Right lung (tissue), 2 donors: ENCODE measurements at regions not wholly inside any gene's neighbourhood (a gene's known extent, or its start where the extent isn't known, plus 50 kb on each side); places are given as distances from the start of the nearest gene placed in this dataset.
"Not testable (repeated sequence)": the region's sequence is repeated elsewhere in the genome, so short reads cannot be mapped to it uniquely, and the experiment has no call there.

Source experiments
- DNase-seq, 2 donors: peaks; one replicate each; pipeline ENCODE4 v3.0.0-alpha.2; 2013

DNA sequence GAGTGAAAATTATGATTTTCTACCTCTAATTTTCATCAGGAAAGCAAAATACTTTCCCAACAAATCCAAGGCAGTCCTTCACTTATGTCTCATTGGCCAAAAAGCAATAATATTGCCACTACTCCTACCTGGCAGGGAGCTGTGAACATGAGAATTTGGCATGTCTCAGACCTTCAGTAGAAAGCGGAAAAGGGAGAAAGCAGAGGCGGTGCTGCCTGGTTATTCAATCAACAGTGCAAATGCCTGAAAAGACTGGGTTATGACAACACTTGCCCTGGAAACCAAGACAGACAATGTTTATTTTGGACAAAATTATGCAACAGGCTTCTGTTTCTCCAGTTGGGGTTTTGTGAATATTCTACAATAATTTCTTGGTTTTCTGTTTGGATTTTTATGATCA, 194.4 kb downstream of the TAF11L14 start:
- no peak for DNase-seq

DNA sequence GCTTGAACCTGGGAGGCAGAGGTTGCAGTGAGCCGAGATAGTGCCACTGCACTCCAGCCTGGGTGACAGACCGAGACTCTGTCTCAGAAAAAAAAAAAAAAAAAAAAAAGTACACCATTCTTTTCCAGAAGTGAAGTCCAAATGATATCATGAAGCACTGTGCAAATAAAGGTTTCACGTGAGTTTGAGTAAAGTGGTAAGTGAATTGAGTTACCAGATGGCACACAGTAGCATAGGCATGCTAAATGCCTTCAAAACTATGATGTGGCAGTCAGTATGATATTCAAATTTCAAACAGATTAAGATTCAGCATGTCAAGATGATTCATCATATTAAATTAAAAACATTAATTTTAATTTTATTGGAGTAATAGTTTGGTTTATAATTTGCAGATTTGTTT, 195.2 kb downstream of the TAF11L14 start:
- DNase-seq: no peak

DNA sequence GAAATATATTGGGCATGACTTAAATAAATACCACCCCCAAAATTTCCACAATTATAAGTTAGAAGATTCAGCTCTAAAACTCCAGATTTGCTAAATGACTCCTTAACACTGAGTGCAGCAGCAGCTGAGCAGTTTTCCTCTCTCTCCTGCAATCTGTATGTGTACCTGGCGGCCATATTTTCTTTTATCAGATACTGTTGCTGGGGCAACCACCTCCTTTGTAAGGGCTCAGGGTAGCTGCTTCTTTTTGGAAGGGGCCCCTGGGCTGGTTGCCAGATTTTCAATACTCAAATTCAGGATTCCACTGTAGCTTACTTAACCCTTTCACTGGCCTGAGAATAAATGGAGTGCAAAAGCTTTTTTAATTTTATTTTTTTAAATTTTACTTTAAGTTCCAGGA, 197.0 kb downstream of the TAF11L14 start:
- peak in 1 of 2 donors; percentile 4 for DNase-seq

DNA sequence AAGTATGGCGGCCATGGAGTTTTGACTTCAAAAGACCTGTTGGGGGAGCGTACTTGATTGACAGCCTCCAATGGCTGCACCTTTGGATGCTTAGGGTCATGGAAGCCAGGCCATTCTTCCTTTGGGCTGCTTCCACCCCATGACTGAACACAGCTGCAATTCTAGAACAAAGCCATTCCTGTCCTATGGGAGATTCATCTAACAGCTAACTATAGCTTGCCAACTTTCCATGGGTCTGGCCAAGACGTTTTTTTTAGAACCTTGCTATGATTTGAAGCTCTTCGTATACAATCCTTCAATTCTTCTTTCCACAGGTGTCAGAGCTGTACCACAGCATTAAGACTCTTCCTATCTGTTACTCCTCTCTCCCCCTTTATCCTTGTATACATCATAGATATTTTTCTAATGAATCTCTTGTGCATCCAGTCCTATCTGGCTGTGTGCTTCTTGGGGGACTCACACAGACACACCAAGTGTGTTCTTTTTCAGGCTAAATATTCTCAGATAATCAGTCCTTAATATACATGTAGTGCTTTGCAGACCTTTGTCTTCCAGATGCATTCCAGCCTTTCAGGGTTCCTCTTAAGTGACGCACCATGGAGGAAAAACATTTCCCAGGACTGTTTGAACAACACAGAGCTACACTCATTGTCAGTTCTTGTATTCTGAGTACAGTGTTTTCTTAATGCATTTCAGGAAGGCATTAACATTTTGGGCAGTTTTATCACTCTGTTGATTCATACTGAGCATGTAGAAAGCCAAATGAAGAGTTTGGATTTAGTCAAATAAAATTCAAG, 198.9 kb downstream of the TAF11L14 start:
- no peak for DNase-seq

DNA sequence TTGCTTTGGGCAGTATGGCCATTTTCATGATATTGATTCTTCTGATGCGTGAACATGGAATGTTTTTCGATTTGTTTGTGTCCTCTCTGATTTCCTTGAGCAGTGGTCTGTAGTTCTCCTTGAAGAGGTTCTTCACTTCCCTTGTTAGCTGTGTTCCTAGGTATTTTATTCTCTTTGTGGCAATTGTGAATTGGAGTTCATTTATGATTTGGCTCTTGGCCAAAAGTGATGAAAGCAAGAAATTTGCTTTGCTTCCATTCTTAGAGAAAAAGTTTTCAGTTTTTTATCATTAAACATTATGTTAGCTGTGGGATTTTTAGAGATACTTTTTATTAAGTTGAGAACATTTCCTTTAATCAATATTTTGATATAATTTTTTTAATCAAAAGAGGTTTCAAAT, 203.5 kb downstream of the TAF11L14 start:
- no peak for DNase-seq

DNA sequence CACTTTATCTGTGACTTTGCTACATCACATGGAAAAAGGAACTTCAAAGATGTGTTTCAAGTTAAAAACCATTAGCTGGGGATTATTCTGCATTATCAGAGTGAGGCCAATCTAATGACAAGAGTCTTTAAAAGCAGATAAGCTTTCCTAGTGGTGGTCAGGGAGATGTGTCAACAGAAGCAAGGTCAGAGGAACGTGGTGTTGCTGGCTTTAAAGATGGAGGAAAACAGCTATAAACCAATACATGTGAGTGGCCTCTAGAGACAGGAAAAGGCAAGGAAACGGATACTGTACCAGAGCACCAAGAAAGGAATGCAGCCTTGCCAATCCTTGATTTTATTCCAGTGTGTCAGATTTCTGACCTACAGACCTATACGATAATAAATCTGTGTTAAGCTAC, 204.2 kb downstream of the TAF11L14 start:
- no peak for DNase-seq

DNA sequence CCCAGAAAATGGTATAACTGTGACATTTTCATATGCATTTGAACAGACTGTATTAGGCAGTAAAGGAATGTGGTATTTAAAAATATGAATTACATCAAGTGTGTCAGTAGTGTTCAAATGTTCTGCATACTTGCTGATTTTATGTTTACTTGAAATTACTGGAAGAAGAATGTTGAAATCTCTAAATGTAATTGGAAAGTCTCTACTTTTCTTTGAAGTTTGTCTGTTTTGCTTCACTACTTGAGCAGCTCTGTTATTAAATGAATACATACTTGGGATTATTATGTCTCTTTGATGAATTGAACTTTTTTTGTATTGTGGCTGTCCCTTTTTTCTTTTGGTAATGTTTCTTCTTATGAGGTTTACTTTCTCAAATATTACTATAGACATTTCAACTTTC, 205.6 kb downstream of the TAF11L14 start:
- no peak for DNase-seq

DNA sequence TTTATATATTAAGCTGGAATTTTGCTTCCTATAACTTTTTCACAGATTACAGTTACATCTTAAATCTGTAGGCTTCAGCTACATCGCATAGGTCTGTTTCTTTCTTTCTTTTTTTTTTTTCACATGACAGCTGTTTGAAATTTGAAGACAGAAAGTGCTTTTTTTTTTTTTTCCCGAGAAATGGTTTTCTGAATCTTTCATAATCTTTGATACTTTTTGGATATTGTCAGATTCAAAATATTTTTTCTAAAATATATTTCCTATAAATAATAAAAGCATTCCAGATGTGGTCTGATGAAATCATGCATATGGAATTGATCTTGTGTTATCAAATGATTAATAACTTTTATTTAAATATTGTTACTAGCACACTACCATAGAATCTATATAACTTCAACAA, 212.2 kb downstream of the TAF11L14 start:
- no peak for DNase-seq

DNA sequence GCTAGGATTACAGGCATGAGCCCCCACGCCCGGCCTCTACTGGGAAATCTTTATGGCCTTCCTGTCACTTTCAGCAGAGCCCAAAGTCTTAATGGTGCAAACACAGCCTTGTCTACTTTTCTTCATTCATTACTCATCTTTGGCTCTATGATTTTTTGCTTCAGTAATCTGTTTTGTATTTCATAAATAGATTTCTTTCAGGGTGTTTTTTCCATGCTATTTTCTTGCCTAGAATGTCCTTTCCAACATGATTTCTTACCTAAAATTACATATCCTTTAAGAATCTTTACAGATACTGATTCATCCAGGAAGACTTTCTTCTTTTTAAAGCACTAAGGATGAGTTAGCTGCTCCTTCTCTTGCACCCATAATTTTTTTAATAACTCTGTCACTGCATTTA, 213.0 kb downstream of the TAF11L14 start:
- no peak for DNase-seq

DNA sequence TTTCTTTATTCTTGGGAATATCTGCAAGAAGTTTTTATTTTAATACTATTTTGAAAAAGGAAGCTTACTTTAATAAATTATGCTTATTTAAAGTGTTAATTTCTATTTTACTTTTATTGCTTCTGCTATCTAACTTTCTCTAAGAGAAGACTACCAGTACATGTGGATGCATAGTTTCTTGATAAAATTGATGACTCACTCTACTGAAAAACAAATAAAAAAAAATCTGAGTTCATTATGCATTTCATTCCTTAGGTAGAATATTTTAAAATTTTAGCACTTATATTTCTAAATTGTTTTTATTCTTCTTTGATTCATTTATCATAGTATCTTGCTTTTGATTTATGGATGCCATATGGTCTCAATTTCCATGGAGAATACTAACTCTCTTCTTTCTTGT, 217.9 kb downstream of the TAF11L14 start:
- no peak for DNase-seq

DNA sequence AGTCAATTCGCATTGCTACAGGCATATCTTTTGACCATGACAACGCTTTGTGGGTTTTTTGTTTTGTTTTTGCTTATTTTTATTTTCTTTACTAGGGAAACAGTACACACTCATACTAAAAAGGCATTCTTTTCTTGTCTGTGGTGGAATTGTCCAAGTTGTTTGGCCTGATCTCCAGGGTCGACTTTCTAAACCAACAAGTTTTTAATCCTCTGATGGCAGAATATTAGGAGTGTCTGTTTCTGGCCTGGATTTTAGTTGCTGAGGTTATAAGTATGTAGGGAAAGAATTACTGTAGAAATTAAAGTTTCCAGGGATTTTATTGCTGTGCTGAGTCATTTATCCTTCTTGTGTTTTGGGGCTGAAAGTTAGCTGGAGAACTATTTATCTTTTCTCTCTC, 218.5 kb downstream of the TAF11L14 start:
- DNase-seq: no peak

DNA sequence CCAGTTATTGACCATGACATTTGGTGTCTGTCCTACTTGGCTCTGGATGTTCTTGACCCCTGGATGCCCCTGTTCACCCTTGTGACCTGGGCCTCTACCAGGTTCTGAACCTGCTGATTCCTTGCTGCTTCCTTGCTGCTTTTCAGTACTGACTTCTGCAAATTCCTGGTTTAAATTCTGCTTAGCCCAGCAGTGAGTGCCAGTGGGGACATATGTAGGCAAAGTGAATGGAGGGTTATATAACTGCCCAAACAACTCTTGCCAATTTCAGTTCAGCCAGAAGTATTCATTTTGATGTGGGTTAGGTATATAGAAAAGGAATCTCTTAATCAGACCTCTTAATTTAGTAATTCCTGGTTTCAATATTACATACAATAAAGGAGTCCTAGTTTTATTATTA, 220.6 kb downstream of the TAF11L14 start:
- DNase-seq: no peak

DNA sequence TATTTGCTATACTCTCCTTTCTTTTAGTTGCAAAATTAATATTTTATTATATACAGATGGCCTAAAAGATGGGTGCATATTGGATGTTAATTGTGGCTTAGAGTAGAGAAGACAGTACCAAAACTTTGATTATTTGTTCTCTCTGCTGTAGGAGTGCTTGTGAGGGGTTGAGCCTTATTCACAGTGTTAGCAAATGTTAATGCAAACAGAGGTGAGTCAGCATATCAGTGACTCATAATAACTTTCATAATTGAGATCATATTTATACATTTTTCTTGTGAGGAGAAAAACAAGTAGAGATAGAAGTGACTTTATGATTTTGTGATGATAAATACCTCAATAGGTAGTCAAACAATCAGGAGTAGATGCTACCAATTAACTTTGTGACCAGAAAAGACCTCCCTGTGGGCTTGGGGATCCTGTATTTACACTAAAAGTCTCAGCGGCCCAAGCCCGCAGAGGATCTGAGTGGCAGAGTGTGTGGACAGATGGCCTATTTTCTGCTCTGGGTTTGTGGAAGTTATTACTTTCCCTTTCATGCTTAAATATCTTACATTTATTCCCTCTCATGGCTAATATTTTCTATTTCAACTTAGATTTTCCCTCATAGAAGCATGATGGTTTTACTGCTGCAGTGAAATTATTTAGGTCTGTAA, 226.5 kb downstream of the TAF11L14 start:
- DNase-seq: no peak

DNA sequence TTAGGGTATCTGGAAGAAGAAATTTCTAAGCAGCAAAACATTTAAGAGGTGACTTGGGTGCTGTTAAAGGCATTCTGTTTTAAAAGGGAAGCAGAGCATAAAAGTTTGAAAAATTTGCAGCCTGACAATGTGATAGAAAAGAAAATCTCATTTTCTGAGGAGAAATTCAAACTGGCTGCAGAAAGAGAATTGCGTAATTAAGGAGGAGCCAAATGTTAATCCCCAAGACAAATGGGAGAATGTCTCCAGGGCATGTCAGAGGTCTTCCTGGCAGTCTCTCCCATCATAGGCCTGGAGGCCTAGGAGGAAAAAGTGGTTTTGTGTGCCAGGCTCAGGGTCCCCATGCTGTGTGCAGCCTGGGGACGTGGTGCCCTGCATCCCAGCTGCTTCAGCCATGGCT, 230.6 kb downstream of the TAF11L14 start:
- not testable (repeated sequence) for DNase-seq

DNA sequence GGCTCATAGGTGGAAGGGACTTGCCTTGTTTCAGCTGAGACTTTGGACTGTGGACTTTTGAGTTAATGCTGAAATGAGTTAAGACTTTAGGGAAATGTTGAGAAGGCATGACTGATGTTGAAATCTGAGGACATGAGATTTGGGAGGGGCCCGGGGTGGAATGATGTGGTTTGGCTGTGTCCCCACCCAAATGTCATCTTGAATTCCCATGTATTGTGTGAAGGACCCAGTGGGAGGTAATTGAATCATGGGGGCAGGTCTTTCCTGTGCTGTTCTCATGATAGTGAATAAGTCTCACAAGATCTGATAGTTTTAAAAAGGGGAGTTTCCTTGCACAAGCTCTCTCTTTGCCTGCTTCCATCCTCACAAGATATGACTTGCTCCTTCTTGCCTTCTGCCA, 231.7 kb downstream of the TAF11L14 start:
- not testable (repeated sequence) for DNase-seq

DNA sequence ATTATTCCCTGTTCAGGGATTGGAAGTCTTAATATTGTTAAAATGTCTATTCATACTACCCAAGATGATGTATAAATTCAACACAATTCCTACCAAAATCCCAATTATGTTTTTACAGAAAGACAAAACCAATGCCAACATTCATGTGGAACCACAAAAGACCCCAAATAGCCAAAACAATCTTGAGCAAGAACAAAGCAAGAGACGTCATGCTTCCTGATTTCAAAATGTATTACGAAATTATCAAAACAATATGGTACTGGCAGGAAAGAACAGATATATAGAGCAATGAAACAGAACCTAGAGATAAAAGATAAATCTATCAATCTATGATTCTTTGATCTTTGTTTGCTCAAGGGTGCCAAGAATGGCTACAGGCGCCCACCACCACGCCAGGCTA, 237.9 kb downstream of the TAF11L14 start:
- DNase-seq: no peak

DNA sequence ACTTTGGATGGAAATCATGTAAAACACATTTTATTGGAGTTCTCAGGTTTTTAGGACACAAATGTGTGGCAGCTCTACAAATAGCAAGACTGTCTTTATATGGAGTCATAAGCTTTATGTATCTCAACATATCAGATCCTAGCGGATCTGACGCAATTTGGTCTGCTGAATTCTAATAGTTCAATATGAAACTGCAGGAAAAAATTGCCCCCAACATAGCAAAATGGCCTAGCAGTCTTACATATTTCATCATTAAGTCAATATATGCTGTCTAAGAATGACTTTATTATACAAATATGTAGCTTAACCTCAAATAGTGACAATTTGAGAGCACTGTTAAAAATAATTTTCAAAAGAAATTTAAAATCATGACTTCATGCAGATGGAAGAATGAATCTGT, 244.3 kb downstream of the TAF11L14 start:
- no peak for DNase-seq

DNA sequence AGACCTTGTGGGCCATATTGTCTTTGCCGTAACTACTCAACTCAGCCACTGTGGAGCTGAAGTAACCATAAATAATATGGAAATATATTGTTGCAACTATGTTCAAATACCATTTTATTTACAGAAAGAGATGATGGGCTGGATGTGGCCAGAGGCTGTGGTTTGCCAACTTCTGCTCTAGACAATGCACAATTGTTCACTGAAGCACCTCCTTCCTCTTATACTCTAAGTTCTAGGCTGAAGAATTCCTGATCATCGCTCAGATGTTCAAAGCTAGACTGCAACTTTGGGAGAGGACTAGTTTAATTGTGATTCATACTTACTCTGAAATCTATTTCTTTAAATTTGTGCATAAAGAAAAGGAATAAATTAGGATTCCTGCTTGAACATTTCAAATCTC, 245.0 kb downstream of the TAF11L14 start:
- DNase-seq: no peak

DNA sequence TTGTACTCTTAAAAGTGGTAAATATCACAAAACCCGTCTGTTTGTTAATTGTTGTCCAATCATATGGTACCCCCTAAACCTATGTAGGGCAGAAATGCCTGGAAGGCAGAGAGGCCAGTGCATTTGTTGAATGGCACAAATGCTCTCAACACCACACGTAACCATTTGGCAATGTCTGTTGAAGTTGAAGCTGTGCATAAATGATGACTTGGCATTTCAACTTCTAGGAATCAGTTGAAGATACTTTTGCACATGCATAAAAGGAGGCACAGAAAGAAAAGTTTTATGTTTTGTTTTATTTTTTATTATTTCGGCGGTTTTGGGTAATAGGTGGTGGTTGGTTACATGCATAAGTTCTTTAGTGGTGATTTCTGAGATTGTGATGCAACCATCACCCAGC, 246.6 kb downstream of the TAF11L14 start:
- DNase-seq: no peak

DNA sequence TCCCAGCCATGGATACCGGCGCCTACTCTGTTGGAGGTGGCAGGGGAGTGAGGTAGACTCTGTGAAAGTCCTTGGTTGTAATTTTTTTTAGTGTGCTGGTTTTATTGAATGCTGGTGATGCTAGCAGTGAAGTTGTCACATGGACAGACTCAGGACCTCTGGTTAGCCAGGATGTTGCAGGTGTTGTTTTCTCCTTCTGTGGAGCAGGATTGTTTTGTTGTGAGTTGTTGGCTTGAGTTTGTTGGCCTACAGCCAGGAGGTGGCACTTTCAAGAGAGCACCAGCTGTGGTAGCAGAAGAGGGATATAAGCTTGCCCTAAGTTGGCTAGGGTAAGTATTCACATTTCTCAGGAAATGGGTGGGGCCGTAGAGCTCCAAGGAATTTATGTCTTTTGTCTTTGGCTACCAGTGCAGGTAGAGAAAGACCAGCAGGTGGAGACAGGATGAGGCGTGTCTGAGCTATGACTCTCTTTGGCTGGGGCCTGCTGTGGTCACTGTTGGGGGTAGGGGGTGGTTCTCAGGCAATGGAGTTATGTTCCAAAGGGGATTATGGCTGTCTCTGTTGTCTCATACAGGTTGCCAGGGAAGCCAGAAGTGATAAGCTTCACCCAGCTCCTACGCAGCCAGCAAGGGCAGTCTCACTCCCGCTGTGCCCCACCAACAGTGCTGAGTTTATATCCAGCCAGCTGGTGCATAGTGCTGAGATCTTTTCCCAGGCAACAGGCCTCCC, 248.7 kb downstream of the TAF11L14 start:
- no peak for DNase-seq

DNA sequence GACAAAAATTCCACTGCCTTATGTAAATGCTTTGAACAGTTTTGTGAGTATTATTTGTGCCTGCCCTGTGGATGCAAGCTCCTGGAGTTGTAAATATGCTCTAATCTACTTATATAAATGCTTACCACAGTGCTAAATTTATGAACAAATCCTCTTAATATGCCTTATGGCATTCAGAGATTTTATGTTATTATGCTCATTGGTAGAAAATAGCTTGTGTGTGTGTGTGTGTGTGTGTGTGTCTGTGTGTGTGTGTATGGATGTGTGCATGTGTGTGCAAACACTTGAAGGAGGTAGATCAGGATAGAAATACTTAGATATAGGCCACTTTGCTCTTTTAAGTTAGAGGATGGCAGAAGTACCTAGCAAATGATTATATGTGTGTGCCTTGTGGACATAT, 253.9 kb downstream of the TAF11L14 start:
- no peak for DNase-seq

DNA sequence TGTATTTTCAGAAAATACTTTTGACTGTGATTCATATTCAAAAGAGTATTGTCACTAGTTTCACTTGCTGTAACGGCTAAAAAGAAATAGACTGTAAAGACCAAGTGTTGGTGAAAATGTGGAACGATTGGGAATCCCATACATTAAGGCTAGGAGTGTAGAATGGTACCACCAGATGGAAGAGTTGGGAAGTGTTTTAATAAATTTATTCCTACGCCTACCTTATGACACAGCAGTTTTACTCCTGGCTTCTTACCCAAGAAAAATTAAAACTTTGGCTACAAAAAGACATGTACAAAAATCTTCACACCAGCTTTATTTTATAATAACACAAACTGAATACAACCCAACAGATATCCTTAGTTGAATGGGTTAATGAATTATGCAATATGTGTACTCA, 256.2 kb downstream of the TAF11L14 start:
- DNase-seq: no peak

DNA sequence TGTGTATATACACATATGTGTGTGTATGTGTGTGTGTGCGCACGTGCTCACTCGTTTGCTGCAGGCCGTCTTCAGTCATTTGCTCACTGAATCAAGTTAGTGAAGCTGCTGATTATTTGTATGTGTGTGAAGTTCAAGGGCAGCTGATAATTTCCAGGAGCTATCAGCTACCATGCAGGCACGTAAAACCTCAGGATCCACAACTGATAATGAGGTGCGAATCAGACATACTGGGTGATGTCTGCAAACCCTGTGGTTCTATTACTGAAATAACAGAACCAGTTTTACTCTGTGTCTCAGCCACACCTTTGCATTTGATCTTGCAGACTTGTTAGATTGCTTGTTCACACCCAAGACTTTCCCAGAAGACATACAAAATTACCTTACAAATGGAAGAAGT, 257.6 kb downstream of the TAF11L14 start:
- DNase-seq: no peak
